C4-2B (cell line): ENCODE measurements at regions not wholly inside any gene's neighbourhood (a gene's known extent, or its start where the extent isn't known, plus 50 kb on each side); places are given as distances from the start of the nearest gene placed in this dataset.

Experiments used
- ZFX ChIP-seq: fragments of 450-650 bp; IDR thresholded peaks from 2 replicates; pipeline ENCODE4 v1.6.1; 2017
- TF ChIP-seq, protein P1 (sequence below): fragments of 450-650 bp; conservative IDR thresholded peaks from 2 replicates; pipeline ENCODE4 v1.5.1; 2017; ENCODE audit warnings: mild to moderate bottlenecking

DNA sequence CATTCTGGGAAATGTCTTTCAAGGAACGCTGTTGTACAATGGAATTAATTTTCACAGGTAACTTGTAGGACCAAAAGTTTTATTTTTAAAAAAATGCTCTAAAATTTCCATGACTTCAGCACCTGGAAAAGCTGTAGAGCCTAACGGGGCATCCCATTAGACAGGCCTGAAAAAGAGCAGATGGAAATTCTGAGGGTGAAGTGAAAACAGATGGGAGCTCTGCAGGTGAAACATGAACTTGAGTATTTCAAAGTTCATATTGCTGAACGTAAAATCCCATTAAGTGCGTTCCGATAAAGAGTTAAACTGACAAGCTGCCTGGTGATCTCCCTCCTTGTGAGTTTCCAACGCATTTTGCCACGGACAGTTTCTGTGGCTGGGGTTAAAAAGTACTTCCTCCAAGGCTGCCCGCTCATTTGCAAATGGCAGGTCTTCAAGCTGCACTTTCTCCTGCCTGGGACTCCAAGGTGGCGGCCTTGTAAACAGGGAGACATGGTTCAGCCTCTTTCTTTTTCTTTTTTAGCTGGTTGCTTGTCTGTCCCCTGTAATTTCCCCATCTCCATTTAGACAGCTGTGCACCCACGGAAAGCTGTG, 450.4 kb downstream of the FGF9 start:
- TF ChIP-seq, protein P1, sequence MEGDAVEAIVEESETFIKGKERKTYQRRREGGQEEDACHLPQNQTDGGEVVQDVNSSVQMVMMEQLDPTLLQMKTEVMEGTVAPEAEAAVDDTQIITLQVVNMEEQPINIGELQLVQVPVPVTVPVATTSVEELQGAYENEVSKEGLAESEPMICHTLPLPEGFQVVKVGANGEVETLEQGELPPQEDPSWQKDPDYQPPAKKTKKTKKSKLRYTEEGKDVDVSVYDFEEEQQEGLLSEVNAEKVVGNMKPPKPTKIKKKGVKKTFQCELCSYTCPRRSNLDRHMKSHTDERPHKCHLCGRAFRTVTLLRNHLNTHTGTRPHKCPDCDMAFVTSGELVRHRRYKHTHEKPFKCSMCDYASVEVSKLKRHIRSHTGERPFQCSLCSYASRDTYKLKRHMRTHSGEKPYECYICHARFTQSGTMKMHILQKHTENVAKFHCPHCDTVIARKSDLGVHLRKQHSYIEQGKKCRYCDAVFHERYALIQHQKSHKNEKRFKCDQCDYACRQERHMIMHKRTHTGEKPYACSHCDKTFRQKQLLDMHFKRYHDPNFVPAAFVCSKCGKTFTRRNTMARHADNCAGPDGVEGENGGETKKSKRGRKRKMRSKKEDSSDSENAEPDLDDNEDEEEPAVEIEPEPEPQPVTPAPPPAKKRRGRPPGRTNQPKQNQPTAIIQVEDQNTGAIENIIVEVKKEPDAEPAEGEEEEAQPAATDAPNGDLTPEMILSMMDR: no peak
- no peak for TF ChIP-seq ZFX
